GM19023 (cell line): ENCODE measurements at regions not wholly inside any gene's neighbourhood (a gene's known extent, or its start where the extent isn't known, plus 50 kb on each side); places are given as distances from the start of the nearest gene placed in this dataset.
"Not testable (repeated sequence)": the region's sequence is repeated elsewhere in the genome, so short reads cannot be mapped to it uniquely, and the experiment has no call there.

ENCODE experiments used
- ATAC-seq: cut with Tn5 transposase; IDR thresholded peaks from one replicate; pipeline ENCODE4 v1.9.1; 2021; ENCODE audit warnings: mild to moderate bottlenecking, moderate library complexity; ENCODE audit not compliant: unreplicated experiment

DNA sequence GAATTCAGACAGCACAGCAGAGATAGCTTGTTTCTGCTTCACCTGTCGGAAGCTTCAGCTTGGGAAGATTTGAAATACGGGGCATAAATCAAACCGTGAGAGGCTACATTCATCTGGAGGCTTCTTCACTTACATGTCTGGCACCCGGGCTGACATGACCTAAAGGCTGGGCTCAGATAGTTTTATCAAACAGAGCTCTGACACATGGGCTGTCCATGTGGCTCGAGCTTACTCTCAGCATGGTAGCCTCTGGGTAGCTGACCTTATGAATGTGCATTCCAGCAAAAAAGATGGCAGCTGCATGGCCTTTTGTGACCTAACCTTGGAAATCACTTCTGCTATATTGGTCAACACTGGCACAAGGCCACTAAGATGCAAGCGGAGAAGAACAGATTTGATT lies 414.5 kb downstream of the NDFIP2 start:
- no peak for ATAC-seq

DNA sequence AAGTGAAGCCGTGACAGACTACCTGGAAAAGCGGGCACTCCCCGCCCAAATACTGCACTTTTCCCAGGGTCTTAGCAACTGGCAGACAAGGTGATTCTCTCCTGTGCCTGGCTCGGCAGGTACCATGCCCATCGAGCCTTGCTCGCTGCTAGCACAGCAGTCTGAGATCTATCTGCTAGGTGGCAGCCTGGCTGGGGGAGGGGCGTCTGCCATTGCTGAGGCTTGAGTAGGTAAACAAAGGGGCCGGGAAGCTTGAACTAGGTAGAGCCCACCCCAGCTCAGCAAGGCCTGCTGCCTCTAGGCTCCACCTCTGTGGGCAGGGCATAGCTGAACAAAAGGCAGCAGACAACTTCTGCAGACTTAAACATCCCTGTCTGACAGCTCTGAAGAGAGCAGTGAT lies 406.3 kb downstream of the NDFIP2 start:
- not testable (repeated sequence) for ATAC-seq

DNA sequence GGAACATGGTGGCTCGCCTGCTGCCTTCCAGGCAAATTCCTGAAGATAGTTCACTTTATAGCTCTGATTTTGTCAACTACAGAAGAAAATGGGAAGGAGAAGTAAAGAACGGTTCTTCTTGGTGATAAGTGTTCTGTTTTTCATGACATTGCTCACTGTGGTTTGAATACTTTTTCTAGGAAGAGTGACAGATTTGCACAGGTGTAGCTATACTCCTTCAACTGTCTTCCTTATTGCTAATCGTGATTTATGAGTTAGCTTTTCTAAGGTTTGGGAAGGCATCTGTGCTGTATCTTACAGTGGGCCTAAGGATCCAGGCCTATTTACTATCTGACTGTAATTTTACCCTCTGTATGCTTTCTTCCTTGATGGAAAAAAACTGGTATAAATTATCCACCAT lies 405.6 kb downstream of the NDFIP2 start:
- no peak for ATAC-seq

DNA sequence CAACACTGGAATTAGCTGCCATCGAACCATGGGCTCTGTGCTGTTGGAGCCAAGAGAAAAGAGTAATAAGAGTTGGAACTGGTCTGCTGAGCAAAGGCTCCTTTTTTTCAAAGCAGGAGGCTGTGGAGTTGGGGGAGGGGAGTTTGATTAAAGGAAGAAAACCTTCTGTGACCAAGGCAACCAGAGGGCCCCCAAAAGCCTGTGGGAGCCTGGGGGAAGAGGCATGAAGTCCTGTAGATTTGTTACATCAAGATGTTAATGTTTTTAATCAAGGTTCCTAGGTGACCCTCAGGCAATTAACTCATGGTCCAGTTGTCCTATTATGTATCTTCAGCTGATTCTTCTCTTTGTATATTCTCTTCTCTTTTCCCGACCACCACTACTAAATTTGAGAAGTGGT lies 403.9 kb downstream of the NDFIP2 start:
- no peak for ATAC-seq

DNA sequence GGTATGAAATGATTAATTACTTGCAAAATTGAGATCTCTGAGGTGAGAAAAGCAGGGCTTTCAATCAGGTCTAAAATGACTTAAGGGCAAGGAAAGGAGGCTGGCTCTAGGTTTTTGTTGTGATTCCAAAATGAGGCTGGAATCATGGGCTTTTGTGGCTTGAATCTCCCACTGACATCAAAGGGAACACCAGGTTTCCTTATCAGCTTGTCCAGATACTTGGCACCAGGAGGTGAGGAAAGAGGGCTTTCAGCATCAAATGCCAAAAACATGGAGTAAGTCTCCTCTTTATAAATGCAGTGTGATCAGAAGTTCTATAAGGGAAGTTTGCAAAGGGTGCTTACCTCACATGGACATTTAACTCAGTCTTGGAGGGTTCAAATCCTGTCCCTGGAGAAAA lies 402.3 kb downstream of the NDFIP2 start:
- no peak for ATAC-seq

DNA sequence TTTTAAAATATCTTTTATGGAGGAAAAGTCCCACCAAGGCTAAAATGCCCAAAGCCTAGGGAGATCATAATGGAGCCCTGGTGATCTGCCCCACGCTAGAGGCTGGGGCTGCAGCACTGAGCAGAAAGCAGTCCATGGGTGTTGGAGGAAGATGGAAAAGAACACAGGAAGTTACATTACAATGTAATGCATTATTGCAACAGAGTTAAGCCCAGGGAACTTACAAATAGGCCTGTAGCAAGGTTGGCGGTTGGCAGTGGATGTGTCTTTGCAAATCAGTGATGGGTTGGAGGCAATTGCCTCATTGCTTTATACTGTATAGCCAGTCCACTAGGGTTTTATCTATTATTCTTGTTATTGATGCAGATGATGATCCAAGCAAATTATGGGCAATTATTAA lies 399.9 kb downstream of the NDFIP2 start:
- ATAC-seq: no peak

DNA sequence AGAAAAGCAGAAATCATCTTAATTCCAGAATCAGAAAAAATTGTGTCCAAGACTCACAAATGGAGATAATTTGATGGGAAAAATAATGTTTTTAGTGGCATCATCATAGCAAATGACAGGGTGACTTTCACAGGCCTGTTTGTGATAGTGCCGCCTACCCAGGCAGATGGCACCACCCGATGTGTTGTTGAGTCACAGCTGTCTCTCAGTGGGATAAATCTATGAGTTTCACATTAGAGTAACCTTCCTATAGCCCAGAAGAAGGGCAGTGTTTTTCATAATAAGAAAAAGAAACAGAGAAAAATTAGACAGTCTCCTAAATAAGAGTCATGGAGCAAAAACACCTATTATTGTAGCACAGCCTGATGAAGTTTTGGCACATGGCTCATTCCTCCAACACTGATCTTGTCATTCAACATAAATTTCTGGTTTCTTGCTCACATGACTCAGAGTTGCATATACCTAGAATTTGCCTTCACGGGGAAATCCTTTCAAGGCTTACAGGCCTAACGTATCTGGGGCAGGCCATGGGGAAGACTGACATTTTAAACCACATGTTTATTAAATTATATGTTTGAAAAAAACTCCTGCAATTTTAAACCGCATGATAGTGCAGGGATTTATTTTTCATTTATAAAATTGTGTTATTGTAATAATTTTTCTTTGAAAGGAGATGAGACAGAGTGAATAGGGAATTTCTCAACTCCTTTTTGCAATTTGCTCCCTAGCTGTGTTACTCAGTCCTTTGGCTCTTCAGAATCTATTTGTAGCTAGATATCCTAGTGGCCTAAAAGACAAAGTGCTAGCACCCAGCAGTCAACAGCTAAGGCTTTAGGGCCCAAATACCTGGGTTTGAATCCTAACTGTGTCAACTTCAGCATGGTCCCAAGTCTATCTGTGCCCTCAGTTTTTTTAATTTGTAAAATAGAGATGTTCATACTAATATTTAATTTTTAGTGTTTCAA lies 393.7 kb downstream of the NDFIP2 start:
- ATAC-seq: no peak

DNA sequence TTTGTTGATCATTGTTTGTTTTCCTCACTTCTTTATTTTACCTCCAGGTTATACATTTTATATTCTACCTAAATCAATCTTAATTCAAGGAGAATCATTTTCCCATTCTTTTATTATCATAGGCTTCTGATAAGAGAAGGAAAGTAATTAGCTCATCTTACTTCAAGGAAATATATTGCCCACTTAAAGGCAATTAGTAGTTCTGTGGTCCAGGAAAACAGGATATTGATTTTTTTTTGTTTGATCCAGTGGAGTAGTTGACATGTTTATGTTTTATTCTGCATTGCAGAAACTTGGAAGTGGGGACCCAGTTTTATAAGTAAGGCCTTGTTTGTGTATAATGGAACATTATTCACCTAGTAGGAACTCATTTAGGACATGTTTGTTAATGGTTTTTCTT lies 390.6 kb downstream of the NDFIP2 start:
- no peak for ATAC-seq

DNA sequence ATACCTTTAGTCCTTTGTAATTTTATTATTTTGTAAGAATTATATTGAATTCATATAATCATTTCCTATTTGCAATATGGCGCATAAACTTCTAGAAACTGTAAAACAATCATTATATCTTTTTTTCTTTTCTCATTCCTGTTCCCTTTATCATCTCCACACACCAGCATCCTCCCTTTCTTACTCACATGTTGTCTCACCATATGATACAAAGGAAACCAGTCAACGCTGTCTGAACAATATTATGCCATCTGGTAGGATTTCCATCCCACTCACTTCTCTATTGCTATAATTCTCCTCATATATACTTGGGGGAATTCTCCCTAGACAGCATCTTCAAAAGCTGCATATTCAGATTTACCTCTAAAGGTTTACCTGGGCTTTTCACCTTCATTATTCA lies 389.8 kb downstream of the NDFIP2 start:
- ATAC-seq: no peak

DNA sequence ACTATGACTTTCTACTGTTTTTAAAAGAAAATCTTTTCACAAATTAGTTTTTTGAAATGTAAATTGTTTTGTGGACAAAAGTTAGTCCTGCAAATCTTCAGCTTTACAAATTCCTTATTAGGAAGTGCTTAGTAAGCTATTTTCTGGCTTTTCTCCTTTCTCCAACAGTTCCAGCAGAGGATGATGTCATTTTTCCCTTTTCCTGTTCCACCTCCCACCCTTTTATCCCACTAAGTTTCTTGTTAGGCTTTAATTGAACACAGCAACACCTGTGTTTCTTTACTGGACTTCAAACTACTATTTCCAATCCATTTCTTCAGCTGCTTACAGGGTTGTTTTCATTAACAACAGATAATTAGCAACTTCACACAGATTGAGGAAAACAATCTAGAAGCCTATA lies 389.2 kb downstream of the NDFIP2 start:
- no peak for ATAC-seq

DNA sequence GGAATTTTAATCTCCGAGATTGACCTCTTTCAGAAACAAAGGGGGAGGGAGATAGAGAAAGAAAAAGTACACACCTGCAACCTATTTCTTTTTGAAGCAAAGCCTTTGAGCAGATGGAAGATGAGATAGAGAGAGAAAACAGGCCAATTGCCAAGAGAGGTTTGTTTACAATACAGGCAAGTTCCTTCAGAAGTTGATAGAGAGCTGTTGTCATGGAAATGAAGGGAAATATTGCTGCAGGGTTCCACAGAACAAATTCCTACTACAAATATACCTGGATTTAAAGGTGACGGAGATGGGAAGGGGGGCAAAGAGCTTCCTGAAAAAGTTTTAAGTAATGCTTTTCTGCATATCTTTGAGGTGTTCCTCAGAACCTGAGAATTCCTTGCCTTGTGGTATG lies 388.4 kb downstream of the NDFIP2 start:
- ATAC-seq: no peak

DNA sequence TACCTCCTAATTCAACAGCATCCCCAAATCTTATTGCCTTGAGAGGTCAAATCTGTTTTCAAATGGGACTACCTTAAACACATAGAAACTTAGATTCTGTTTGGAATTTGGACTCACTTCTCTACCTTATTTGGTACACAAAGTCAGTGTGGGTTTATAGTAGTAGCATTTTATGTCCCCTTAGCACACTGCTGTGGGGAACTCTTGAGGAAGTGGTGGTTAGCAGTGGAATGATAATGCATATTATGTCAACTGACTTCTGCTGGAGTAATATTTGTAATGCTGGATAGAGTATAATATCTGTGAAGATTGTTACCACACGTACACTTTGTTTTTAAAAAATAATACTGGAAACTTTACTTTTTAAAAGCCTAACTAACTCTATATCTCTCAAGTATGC lies 386.3 kb downstream of the NDFIP2 start:
- no peak for ATAC-seq

DNA sequence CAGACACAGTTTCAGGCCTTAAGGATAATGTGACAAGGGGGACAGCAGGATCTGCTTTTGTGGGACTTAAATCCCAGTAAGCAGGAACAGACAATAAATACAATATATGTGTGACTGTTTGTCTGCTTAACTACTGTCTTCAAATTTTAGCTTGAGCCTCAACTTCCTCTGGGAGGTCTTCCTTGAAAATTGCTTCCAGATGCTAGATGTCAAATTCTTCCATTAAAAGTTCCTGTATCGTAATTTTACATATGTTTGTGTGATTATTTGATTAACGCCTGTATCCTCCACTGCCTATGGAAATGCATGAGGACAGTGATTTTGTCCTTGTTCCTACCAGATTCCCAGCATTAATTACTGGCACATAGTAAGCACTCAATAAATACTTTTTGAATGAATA lies 385.5 kb downstream of the NDFIP2 start:
- no peak for ATAC-seq

DNA sequence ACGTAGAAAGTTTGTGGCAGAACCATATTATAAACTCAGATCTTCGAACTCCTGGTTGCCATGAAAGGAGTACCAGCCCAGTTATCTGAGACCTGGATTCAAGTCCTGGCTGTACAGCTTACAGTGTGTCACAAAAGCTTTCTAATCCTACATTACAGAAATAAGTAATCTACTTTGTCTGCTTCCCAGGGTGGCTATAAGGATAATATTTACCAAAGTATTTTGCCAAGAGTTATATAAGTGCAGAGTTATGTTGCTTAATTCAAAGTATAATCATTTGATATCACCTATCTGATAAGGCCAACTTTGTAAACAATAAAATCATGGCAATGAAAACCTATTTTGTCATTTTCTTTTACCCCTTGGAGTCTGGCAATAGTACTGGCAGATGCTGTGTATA lies 381.6 kb downstream of the NDFIP2 start:
- no peak for ATAC-seq

DNA sequence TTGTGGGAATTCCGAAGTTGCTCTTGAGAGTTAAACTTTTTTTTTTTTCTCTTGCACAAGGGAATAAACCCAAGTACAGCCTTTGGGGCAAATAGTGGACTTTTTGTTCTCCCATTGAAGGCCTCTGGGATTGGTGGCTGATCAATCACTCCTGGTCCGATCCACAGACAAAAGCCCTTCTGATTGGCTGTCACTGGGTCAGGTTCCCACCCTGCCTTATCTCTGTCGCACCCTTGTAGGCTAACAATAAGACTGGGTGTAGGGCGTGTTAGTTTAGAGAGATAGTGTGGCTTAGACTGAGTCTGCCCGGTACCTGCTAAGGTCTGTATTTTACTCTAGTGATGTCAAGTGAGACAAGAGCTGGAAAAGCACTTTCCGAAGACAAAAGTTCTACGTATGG lies 380.8 kb downstream of the NDFIP2 start:
- no peak for ATAC-seq

DNA sequence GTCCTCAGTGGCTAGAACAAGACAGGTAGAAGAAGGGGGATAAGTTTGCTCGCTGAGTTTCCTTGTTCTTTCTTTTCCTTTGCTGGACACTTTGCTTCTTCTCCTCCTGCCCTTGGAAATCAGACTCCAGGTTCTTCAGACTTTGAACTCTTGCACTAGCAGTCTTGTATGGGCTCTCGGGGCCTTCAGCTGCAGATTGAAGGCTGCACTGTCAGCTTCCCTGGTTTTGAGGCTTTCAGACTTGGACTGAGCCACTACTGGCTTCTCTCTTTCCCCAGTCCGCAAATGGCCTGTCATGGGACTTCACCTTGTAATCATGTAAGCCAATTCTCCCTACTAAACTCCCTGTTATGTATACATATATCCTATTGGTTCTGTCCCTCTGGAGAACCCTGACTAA lies 379.8 kb downstream of the NDFIP2 start:
- ATAC-seq: no peak

DNA sequence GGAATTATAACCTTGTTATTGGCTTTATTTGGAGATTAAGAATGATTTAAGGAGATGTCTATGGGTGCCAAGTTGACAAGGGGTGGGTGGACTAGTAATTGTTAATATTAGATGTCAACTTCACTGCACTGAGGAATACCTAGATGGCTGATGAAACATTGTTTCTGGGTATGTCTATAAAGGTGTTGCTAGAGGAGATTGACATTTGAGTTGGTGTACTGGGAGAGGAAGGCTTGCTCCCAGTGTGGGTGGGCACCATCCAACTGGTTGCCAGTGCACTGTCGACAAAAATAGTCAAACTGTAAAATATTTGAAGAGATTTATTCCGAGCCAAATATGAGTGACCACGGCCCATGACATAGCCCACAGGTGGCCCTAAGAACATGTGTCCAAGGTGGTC lies 378.8 kb downstream of the NDFIP2 start:
- ATAC-seq: no peak

DNA sequence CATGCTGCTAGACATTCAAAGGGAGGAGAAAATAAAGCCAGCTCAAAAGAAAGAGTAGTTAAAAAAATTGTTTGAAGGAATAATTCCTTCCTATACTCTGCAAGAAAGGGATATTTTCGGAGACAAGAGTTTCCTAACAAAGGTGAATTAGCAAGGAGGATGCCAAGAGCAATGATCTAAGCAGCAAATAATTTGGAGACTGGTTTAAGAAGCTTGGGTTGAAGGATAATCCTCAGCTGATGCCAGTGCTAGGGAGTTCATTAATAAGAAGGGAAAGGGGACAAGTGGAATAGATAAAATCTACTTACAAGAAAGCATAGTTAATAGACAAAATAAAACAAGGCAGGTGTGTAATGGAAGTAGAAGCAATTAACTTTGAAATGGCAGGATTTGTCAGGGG lies 372.3 kb downstream of the NDFIP2 start:
- no peak for ATAC-seq

DNA sequence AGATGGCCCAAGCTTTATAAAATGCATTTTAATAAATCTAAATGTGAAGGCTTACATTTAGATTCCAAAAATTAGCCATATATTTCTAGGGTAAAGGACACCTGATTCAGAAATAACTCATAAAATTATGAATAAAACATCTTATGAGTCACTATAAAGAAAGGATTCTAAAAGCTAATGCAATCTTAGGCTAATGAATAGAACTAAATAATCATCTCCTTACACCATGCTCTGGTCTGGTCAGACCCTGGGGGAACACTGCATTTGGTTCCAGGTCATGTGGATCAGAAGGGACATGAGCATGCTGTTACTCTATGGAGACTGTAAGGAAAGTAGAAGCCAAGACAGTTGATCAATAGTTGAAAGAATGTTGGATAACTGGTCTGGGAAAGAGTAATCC lies 370.4 kb downstream of the NDFIP2 start:
- ATAC-seq: no peak

DNA sequence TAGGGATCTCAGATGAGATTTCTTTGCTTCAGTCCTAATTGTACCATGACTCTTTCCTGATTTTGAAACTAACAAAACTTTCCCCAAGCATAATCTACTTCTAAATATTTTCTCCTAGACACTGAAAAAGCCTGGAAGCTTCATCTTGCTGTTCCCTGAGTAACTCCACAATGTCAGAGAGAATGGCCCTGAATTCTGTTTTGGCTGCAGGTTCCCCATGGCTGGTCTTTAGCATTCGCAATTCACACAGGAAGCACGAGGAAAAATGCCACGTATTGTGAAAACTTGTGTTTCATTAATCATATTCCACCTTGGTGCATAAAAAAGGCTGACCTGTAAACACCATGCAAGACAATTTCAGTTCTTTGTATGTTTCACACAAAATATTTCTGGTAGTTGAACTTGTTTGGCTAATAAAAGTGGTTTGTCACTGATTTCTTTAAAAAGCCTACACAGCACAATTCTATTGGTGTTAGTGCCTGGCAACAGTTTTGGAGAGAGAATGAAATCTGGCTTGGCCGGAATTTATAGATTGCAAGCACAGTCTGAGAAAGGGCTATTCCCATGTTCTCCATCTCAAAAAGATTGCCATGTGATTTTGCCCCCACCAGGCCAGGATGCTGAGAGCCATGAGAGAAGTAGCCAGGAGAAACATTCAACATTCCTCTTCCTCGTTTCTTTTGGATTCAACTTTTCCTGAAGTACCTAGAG lies 367.1 kb downstream of the NDFIP2 start:
- no peak for ATAC-seq

DNA sequence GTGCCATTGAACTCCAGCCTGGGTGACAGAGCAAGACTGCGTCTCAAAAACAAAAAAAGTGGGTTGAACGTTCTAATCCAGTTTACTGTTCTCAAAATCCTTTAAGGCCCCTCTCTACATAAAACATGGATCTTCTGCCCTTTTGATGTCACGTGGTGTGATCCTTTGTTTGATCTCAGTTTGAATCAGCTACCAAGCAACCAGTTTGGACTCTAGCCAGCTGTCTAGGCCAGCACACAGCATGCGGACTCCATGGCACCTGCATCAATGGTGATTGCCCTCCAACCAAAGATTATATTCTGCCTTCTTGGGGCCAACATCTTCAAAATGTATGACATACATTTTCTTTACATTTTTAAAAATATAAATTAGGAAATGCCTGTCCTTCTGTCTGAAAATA lies 365.4 kb downstream of the NDFIP2 start:
- ATAC-seq: no peak

DNA sequence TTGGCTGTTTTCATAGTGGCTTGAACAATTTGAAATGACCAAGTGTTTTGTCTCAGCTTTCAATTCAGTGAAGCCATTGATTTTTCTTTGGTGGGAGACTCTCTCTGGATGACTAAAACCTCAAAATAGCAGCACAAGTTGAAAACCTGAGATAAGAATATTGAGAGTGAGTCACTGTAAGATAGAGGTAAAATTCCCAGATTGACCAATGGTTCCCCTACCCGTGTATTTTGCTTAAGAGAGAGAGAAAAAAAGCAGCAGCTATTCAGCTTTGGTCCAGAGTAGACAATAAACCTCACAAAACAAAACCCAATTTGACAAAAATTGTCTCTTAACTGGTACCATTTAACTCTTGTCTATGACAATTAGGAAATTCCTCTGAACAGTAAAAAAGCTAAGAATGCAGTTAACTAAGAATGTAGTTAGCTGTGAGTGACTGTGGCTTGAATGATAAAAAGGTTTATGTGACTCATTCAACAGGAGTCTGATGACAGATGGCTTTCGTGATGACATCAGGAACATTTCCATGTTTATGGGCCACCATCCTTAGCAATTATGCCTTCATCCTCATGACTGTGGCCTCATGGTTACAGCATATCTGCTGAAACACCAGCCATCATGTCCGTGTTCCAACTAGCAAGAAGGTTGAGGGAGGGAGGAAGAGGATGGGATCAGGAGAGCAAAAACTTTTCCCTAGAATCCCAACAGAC lies 356.9 kb downstream of the NDFIP2 start:
- no peak for ATAC-seq
